Urothelium cell line (cell line): ENCODE measurements at regions not wholly inside any gene's neighbourhood (a gene's known extent, or its start where the extent isn't known, plus 50 kb on each side); places are given as distances from the start of the nearest gene placed in this dataset.
A peak's percentile ranks its signal among the peaks of the same experiment; 100 is the strongest.
"Not testable (repeated sequence)": the region's sequence is repeated elsewhere in the genome, so short reads cannot be mapped to it uniquely, and the experiment has no call there.

Experiments
- DNase-seq: peaks from one replicate; pipeline ENCODE4 v3.0.0; 2011; ENCODE audit warnings: low spot score, mixed read lengths
- FAIRE-seq: peaks from 2 replicates; lab custom pipeline; 2011; peaks lifted over from hg19 to GRCh38; lab: Jason Lieb, UNC

GRCh38 chr3:5035113-5035512, 55.9 kb downstream of the BHLHE40 start:
- FAIRE-seq = no peak
- DNase-seq = no peak

DNA sequence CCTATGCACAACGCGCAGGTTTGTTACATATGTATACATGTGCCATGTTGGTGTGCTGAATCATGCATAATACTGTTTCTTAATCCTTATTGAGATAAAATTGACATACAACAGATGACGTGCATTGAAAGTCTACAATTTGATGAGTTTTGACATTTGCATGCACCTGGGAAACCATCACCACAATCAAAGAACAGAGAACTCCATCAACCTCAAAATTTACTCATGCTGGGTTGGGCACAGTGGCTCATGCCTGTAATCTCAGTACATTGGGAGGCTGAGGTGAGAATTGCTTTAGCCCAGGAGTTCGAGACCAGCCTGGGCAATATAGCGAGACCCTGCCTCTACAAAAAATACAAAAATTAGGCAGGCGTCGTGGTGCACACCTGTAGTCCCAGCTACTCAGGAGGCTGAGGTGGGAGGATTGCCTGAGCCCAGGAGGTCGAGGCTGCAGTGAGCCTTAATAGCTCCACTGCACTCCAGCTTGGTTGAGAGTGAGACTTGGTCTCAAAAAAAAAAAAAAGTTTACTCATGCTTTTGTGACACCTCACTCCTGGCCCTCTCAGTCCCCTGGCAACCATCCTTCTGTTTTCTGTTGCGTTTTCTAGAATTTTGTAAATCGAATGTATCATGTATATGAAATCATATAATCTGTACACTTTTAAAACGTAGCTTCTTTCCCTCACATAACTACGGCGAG, 56.6 kb downstream of the BHLHE40 start:
- no peak for DNase-seq
- FAIRE-seq = no peak

GRCh38 chr3:5036392-5036766, 57.1 kb downstream of the BHLHE40 start:
- no peak for FAIRE-seq

DNA sequence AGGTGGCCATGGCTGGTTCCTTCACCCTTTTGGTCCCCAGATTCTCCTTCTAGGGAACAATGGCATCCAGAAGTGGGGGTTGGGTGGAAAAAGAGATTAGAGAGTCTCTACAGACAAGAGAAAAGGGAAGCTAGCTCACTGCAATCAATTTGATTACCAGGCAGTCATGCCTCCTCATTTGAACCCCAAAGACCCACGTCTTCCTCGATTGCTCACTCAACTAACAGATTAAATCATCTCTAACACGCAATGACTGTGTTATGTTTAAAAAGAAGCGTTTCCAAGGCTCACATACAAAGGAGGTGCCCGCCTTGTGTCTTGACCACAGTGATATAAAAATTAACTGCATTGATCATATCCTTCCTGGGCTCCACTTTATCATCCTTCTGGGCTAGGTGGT, 57.6 kb downstream of the BHLHE40 start:
- no peak for FAIRE-seq
- DNase-seq = no peak

More at GRCh38 chr3:5036392-5036766, 57.1 kb downstream of the BHLHE40 start:
- no peak for DNase-seq

GRCh38 chr3:5039585-5039984, 60.3 kb downstream of the BHLHE40 start:
- no peak for FAIRE-seq
- DNase-seq = no peak

- DNase-seq (no peak), FAIRE-seq (no peak)
These were observed 62.1 kb downstream of the BHLHE40 start for GRCh38 chr3:5041315-5041714.

GRCh38 chr3:5045961-5046360, 66.7 kb downstream of the BHLHE40 start:
- no peak for FAIRE-seq
- no peak for DNase-seq

DNA sequence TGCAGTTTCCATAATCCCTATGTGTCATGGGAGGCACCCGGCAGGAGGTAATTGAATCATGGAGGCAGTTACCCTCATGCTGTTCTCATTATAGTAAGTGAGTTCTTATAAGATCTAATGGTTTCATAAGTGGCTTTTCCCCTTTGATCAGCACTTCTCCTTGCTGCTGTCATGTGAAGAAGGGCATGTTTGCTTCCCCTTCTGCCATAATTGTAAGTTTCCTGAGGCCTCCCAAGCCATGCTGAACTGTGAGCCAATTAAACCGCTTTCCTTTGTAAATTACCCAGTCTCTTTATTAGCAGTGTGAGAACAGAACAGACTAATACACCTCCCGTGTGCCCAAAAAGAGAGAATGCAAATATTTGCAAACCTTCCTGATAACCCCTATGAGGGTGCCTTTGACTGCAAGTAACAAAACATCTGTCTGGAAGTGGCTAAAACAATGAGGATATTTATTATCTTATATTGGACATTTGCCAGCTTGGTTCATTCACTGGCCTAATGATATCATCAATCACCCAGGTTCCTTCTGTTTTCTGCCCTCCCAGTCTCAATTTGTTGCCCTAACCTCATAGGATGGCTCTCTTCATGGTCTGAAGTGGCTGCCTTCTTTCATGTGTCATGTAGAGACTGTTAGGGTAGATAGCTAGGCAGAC, 68.7 kb downstream of the BHLHE40 start:
- FAIRE-seq = no peak
- no peak for DNase-seq

DNA sequence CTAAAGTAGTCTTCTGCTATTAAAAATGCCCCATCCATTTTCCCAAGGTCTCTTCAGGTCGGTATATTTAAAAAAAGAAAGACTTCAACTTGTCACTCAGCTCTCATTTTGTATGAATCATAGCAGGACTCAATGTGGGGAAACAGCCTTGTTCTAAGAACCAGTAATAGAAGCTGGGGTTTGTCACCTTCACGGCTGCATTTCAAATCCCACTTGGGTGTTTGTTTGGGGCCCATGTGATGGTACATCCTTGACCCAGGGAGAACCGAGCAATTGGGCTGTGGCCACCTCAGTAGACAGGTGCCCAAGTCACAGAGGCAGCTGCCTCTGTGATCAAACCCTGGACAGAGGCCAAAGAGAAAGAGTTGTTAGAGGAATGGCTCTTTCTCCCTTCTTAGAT, 70.3 kb upstream of the ARL8B start:
- DNase-seq (no peak), FAIRE-seq (no peak)

DNA sequence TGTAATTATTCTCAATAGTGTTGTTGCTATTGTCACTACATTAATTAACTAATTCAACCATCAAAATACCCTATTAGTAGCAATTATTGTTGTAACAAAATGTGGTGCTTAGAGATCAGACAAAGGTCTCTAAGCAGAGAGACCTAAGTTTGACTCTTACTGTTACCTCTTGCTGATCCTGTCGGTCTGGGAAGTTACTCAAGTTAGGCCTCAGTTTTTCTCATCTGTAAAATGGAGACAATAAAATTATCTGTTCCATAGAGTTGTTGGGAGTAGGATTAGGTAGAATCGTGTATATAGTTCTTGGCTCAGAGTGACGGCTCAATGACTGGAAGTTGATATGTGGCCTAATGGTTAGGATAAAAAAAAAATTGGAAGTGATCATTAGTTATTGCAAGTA, 69.8 kb upstream of the ARL8B start:
- no peak for FAIRE-seq
- no peak for DNase-seq

- DNase-seq = peak; percentile 25
- peak; percentile 37 for FAIRE-seq
These were observed 68.9 kb upstream of the ARL8B start for GRCh38 chr3:5053021-5053831.

GRCh38 chr3:5054098-5054497, 68.0 kb upstream of the ARL8B start:
- no peak for DNase-seq
- no peak for FAIRE-seq

- FAIRE-seq = not testable (repeated sequence)
These were observed 67.5 kb upstream of the ARL8B start for GRCh38 chr3:5054579-5054978.

DNA sequence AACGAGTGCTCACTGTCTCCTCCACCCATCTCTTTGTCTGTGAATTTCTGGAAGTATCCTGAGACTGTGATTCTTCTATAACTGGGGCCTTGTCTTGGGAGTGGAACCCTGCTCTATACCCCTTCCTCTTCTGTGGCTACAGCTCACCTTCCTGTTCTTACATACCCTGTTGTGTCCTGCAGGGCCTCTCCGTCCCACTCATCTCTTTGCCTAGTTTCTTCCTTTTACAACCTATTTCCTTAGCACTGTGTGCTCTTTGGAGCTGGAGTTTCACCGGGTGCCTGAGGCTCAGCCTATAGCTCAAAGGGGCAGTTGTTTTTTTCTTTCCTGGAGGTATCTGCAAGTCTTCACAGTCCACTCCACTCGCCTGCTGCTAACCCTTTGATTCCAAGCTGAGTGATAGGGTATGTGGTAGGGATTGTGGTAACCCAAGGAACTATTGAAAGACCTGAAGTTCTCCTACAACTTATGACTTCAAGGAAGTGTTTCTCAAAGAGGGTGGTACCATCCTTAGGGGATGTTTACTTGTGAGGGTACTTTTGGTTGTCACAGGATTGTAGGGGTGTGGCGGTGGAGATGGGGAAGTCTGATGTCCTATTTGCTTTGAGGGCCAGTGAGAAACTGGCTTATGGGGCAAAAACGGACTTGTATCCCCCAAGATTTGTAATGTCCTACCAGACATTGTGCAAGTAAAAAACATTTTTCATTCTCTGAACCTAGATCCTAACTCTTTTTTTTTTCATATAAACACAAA, 66.6 kb upstream of the ARL8B start:
- DNase-seq (no peak), FAIRE-seq (no peak)

More at GRCh38 chr3:5054579-5054978, 67.5 kb upstream of the ARL8B start:
- DNase-seq = not testable (repeated sequence)

GRCh38 chr3:5056111-5056391, 66.0 kb upstream of the ARL8B start:
- FAIRE-seq (no peak), DNase-seq (no peak)

DNA sequence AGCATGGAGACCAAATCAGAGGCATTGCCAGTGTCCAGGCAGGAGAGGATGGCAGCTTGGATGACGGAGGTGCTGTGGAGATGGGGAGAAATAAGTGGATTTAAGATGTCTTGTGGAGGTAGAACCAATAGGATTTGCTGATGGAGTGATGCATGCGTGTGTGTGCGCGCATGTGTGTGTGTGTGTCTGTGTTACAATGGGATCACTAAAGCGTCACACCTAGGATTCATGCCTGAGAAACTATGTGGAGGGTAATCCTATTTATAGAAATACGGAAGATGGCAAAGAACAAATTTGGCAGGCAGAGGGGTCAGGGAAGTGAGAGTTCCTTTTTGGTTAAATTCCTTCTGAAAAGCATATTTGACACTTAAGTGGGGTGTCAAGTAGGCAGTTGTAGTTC, 64.8 kb upstream of the ARL8B start:
- peak; percentile 27 for FAIRE-seq

DNA sequence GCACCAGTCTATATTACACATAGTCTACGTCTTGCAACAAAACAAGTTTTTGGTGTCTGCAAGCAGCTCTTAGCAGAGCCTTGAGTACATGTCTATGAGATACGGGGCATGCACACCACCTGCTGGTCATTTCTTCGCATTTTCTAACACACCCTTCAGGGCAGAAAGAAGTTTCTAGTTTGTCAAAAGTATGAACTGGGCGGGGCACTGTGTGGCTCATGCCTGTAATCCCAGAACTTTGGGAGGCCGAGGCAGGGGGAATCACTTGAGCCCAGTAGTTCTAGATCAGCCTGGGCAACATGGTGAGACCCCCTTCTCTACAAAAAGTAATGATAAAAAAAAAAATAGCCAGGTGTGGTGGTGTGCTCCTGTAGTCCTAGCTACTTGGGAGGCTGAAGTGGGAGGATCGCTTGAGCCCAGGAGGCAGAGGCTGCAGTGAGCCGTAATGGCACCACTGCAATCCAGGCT, 64.2 kb upstream of the ARL8B start:
- DNase-seq = peak; percentile 60
- no peak for FAIRE-seq

More for the DNA sequence above, 64.8 kb upstream of the ARL8B start:
- DNase-seq = no peak

DNA sequence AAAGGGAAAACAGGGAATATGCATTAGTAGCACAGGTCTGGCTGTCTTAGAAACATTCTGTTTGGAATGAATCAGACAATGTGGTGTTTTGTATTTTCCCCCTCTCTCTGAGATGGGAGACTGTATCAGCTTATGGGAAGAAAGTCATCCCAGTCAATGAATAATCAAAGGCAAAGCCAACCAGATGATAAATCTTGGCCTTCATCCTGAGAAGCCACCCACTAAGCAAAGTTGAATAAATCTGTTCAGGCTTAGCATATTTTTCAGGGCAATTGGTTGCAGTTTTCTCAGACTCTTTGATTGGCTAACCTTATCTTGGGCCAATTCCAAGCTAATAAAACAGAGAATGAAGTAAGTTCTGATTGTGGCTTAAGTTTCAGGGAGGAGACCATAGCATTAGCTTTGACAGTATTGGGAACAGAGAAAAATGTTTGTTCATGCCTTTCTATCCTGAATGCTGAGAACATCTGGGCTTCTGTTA, 63.6 kb upstream of the ARL8B start:
- DNase-seq (no peak), FAIRE-seq (no peak)

- no peak for DNase-seq
These were observed 62.3 kb upstream of the ARL8B start for GRCh38 chr3:5059782-5060181.

DNA sequence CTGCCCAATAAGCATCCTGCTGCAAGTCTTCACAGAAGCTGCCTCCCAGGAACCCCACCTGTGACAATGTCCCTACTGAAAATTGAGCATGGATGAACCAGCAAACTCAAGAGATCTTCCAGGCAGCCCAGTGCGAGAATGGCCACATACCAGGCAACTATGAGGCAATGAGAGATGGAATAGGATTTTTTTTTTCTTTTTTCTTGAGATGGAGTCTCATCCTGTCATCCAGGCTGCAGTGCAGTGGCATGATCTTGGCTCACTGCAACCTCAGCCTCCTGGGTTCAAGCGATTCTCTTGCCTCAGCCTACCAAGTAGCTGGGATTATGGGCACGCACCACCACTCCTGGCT, 60.9 kb upstream of the ARL8B start:
- DNase-seq (no peak), FAIRE-seq (no peak)

More at GRCh38 chr3:5059782-5060181, 62.3 kb upstream of the ARL8B start:
- FAIRE-seq = no peak

- DNase-seq (no peak), FAIRE-seq (no peak)
These were observed 58.4 kb upstream of the ARL8B start for GRCh38 chr3:5063724-5064123.
